Cardiac muscle cell (in vitro differentiated cells and primary cell): ENCODE measurements at regions not wholly inside any gene's neighbourhood (a gene's known extent, or its start where the extent isn't known, plus 50 kb on each side); places are given as distances from the start of the nearest gene placed in this dataset.
A peak's percentile ranks its signal among the peaks of the same experiment; 100 is the strongest.

Source experiments
- DNase-seq, 2 donors: peaks; one replicate each; pipeline versions ENCODE4 v3.0.0 to v3.0.0-alpha.2; 2010 to 2017; ENCODE audit warnings: low read depth in 1 of 2, low spot score in 1 of 2
- H3K27ac ChIP-seq: fragments of 200-600 bp; sonication (generic); 2 replicates; pipeline ENCODE4 v1.5.1; 2016
- H3K27me3 ChIP-seq: fragments of 200-600 bp; sonication (generic); 2 replicates; pipeline ENCODE4 v1.6.0; 2016; ENCODE audit warnings: control low read depth
- H3K36me3 ChIP-seq: fragments of 200-600 bp; sonication (generic); 2 replicates; pipeline ENCODE4 v1.5.1; 2016; ENCODE audit warnings: control low read depth
- H3K4me1 ChIP-seq: fragments of 200-600 bp; sonication (generic); 2 replicates; pipeline ENCODE4 v1.8.1; 2017; ENCODE audit warnings: low read depth, mild to moderate bottlenecking, mixed run types
- H3K4me3 ChIP-seq: fragments of 200-600 bp; sonication (generic); 2 replicates; pipeline ENCODE4 v1.5.1; 2016; ENCODE audit warnings: mild to moderate bottlenecking
- H3K9me3 ChIP-seq: fragments of 200-600 bp; sonication (generic); 2 replicates; pipeline ENCODE4 v1.5.1; 2017; ENCODE audit warnings: low read depth, mild to moderate bottlenecking, control low read depth
- CTCF ChIP-seq: IDR thresholded peaks from 2 replicates; pipeline ENCODE4 v1.5.1; 2012; ENCODE audit warnings: low read depth, mild to moderate bottlenecking, low read length

- TF ChIP-seq CTCF, result no peak
- Histone ChIP-seq H3K9me3 (no peaks in the 10 kb centered on the region), H3K4me1 (peaks cover 10% of the 10 kb centered on the region), H3K36me3 (no peaks in the 10 kb centered on the region), H3K4me3 (no peak overlapping the region), H3K27me3 (no peaks in the 10 kb centered on the region), H3K27ac (no peak overlapping the region)
- DNase-seq, result no peak
Observed at GRCh38 chr4:188411805-188412204, 272.6 kb downstream of the TRIML1 start.

DNA sequence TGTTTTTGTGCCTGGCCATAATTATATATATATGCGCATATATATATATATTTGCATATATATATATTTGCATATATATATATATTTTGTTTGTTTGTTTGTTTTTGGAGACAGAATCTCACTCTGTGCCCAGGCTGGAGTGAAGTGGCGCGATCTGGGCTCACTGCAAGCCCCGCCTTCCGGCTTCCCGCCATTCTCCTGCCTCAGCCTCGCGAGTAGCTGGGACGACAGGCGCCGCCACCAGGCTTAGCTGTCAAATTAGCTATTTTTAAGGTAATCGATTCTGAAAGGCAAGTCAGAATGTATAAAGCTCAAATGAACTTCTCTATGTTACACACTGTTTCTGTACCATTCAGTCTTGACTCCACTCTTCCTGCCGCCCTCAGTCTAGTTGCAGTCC, 273.3 kb downstream of the TRIML1 start:
- no peak overlapping the region for H3K27ac ChIP-seq
- H3K27me3 ChIP-seq, result no peaks in the 10 kb centered on the region
- H3K36me3 ChIP-seq, result no peaks in the 10 kb centered on the region
- no peak overlapping the region for H3K4me3 ChIP-seq
- TF ChIP-seq CTCF, result no peak
- DNase-seq, result no peak
- H3K4me1 ChIP-seq, result peaks cover 10% of the 10 kb centered on the region
- H3K9me3 ChIP-seq, result no peaks in the 10 kb centered on the region

- no peak for DNase-seq
- H3K27me3 ChIP-seq, result no peaks in the 10 kb centered on the region
- H3K4me3 ChIP-seq, result no peak overlapping the region
- no peaks in the 10 kb centered on the region for H3K4me1 ChIP-seq
- no peaks in the 10 kb centered on the region for H3K9me3 ChIP-seq
- no peak overlapping the region for H3K27ac ChIP-seq
- H3K36me3 ChIP-seq, result no peaks in the 10 kb centered on the region
- no peak for TF ChIP-seq CTCF
Observed at GRCh38 chr4:188414441-188414840, 275.2 kb downstream of the TRIML1 start.

GRCh38 chr4:188417181-188417580, 277.9 kb downstream of the TRIML1 start:
- Histone ChIP-seq H3K36me3 (no peaks in the 10 kb centered on the region), H3K4me3 (no peak overlapping the region), H3K4me1 (no peaks in the 10 kb centered on the region), H3K27ac (no peak overlapping the region), H3K27me3 (no peaks in the 10 kb centered on the region), H3K9me3 (no peaks in the 10 kb centered on the region)
- TF ChIP-seq CTCF, result no peak
- peak in 1 of 2 donors; percentile 57 for DNase-seq

- no peak for DNase-seq
- no peaks in the 10 kb centered on the region for H3K36me3 ChIP-seq
- no peak for TF ChIP-seq CTCF
- no peak overlapping the region for H3K4me3 ChIP-seq
- H3K27me3 ChIP-seq, result no peaks in the 10 kb centered on the region
- H3K4me1 ChIP-seq, result no peaks in the 10 kb centered on the region
- no peaks in the 10 kb centered on the region for H3K9me3 ChIP-seq
- no peak overlapping the region for H3K27ac ChIP-seq
Observed at GRCh38 chr4:188423039-188423438, 283.8 kb downstream of the TRIML1 start.

DNA sequence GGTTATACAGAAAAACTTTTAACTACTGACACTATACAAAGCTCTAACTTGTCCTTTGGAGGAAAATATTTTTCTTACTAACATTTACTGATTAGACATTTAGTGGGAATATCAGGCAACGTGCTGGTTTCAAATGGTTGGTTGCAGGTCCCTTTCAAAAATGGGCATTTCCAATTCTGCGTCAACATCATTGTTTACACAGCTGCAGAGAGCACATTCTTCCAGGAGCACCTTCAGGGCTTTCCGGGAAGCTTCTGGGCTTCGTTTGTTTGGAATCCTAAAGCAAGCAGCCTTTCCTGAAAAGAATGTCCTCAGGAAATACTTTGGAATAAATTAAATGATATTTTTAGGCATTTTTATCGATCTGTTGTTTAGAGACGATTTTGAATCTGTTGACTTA, 289.7 kb downstream of the TRIML1 start:
- Histone ChIP-seq H3K9me3 (no peaks in the 10 kb centered on the region), H3K27me3 (no peaks in the 10 kb centered on the region), H3K4me1 (peaks cover 28% of the 10 kb centered on the region), H3K36me3 (no peaks in the 10 kb centered on the region), H3K27ac (no peak overlapping the region), H3K4me3 (no peak overlapping the region)
- no peak for TF ChIP-seq CTCF
- DNase-seq, result peak in 1 of 2 donors; percentile 16
